Astrocyte (in vitro differentiated cells and primary cell): ENCODE measurements at regions not wholly inside any gene's neighbourhood (a gene's known extent, or its start where the extent isn't known, plus 50 kb on each side); places are given as distances from the start of the nearest gene placed in this dataset.

Source experiments
- DNase-seq: peaks from one replicate; pipeline ENCODE4 v3.0.0-alpha.2; 2010; ENCODE audit warnings: low read depth
- FAIRE-seq: peaks from 2 replicates; lab custom pipeline; 2011; peaks lifted over from hg19 to GRCh38; lab: Jason Lieb, UNC
- H2AFZ ChIP-seq: 2 replicates; pipeline ENCODE4 v1.6.0; 2012; ENCODE audit warnings: low read depth, low read length, inconsistent platforms
- H3K27ac ChIP-seq: 2 replicates; pipeline ENCODE4 v1.5.1; 2011; ENCODE audit warnings: low read depth, low read length, inconsistent platforms
- H3K27me3 ChIP-seq: 2 replicates; pipeline ENCODE4 v1.6.0; 2011; ENCODE audit warnings: low read length, inconsistent platforms; ENCODE audit not compliant: insufficient read depth
- H3K36me3 ChIP-seq: 2 replicates; pipeline ENCODE4 v1.5.1; 2011; ENCODE audit warnings: low read length, inconsistent platforms; ENCODE audit not compliant: insufficient read depth
- H3K4me1 ChIP-seq: 2 replicates; pipeline ENCODE4 v1.5.1; 2011; ENCODE audit warnings: low read length, inconsistent platforms; ENCODE audit not compliant: insufficient read depth
- H3K4me2 ChIP-seq: 2 replicates; pipeline ENCODE4 v1.6.0; 2012; ENCODE audit warnings: low read length, inconsistent platforms
- H3K4me3 ChIP-seq: 2 replicates; pipeline ENCODE4 v1.5.1; 2011; ENCODE audit warnings: low read depth, mild to moderate bottlenecking, low read length, inconsistent platforms; ENCODE audit not compliant: insufficient read depth
- H3K79me2 ChIP-seq: 2 replicates; pipeline ENCODE4 v1.6.0; 2012; ENCODE audit warnings: mild to moderate bottlenecking, low read length, inconsistent platforms; ENCODE audit not compliant: insufficient read depth
- H3K9ac ChIP-seq: 2 replicates; pipeline ENCODE4 v1.6.0; 2012; ENCODE audit warnings: mild to moderate bottlenecking, low read length, inconsistent platforms
- H3K9me3 ChIP-seq: 2 replicates; pipeline ENCODE4 v1.5.1; 2012; ENCODE audit warnings: low read depth, mild to moderate bottlenecking, low read length, inconsistent platforms; ENCODE audit not compliant: insufficient read depth
- H4K20me1 ChIP-seq: 2 replicates; pipeline ENCODE4 v1.6.0; 2012; ENCODE audit warnings: low read length, inconsistent platforms; ENCODE audit not compliant: insufficient read depth
- H3K27ac Mint-ChIP-seq: one replicate; pipeline ENCODE4 v1.8.0; 2021; ENCODE audit warnings: mild to moderate bottlenecking, mixed read lengths; ENCODE audit not compliant: unreplicated experiment
- H3K27me3 Mint-ChIP-seq: one replicate; pipeline ENCODE4 v1.8.0; 2021; ENCODE audit warnings: low read depth, mixed read lengths; ENCODE audit not compliant: unreplicated experiment
- H3K36me3 Mint-ChIP-seq: one replicate; pipeline ENCODE4 v1.8.0; 2021; ENCODE audit warnings: low read depth, mixed read lengths; ENCODE audit not compliant: unreplicated experiment
- H3K4me1 Mint-ChIP-seq: one replicate; pipeline ENCODE4 v1.8.0; 2021; ENCODE audit warnings: low read depth, mixed read lengths; ENCODE audit not compliant: unreplicated experiment
- H3K4me3 Mint-ChIP-seq: one replicate; pipeline ENCODE4 v1.8.0; 2021; ENCODE audit warnings: mild to moderate bottlenecking, moderate library complexity, mixed read lengths; ENCODE audit not compliant: unreplicated experiment
- H3K9me3 Mint-ChIP-seq: one replicate; pipeline ENCODE4 v1.8.0; 2021; ENCODE audit warnings: mild to moderate bottlenecking, mixed read lengths; ENCODE audit not compliant: unreplicated experiment
- EZH2 ChIP-seq: IDR thresholded peaks from 2 replicates; pipeline ENCODE4 v1.6.1; 2012; ENCODE audit warnings: mild to moderate bottlenecking, low read length, inconsistent platforms; ENCODE audit not compliant: insufficient read depth
- TF ChIP-seq, protein P1 (sequence below): IDR thresholded peaks from 2 replicates; pipeline ENCODE4 v1.5.1; 2011; ENCODE audit warnings: low read depth, mild to moderate bottlenecking, inconsistent platforms, low read length, moderate library complexity; ENCODE audit not compliant: insufficient read depth

DNA sequence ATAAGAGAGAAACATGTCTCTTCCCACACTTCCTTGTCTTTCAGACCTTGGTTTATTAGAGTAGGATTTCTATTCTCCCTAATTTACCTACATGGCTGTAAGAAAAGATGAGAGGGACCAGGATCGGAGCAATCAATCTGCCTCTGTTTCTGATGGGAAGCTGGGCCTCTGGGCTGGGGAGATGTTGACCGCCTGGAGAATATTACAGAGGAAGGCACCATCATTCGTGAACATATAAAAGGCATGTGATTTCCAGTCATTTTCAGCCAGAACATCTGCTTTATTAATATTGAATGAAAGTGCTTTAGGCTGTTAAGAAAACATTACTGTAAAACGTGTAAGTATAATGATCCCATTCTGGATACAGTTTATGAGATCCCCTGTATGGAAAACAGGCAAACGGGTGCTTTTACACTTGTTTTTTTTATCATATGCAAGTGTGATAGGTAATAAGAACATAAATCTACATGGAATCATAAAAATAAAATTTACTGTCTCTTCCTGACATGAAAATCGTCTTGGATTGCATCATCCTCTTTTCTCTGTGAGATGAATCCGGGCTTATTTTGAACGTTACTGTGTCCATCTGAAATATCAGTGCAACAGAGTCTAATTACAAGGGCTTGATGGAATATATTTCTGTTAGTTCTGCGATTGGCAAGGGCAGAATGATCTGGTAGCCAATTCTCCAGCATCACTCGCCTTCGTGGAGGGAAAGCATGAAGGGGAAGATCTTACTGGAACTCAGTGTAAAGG, 94.5 kb upstream of the BAIAP2L1 start:
- no peaks in the 10 kb centered on the region for H4K20me1 ChIP-seq
- FAIRE-seq: no peak
- H3K9me3 ChIP-seq: peaks cover 8% of the 10 kb centered on the region
- H3K4me3 ChIP-seq: no peak overlapping the region
- no peak for TF ChIP-seq EZH2
- TF ChIP-seq, protein P1, sequence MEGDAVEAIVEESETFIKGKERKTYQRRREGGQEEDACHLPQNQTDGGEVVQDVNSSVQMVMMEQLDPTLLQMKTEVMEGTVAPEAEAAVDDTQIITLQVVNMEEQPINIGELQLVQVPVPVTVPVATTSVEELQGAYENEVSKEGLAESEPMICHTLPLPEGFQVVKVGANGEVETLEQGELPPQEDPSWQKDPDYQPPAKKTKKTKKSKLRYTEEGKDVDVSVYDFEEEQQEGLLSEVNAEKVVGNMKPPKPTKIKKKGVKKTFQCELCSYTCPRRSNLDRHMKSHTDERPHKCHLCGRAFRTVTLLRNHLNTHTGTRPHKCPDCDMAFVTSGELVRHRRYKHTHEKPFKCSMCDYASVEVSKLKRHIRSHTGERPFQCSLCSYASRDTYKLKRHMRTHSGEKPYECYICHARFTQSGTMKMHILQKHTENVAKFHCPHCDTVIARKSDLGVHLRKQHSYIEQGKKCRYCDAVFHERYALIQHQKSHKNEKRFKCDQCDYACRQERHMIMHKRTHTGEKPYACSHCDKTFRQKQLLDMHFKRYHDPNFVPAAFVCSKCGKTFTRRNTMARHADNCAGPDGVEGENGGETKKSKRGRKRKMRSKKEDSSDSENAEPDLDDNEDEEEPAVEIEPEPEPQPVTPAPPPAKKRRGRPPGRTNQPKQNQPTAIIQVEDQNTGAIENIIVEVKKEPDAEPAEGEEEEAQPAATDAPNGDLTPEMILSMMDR: no peak
- DNase-seq: no peak
- no peaks in the 10 kb centered on the region for H3K4me1 Mint-ChIP-seq
- no peak overlapping the region for H3K4me2 ChIP-seq
- H3K36me3 Mint-ChIP-seq: no peaks in the 10 kb centered on the region
- no peak overlapping the region for H3K27ac ChIP-seq
- H3K9me3 Mint-ChIP-seq: peaks cover 8% of the 10 kb centered on the region
- no peaks in the 10 kb centered on the region for H3K27me3 ChIP-seq
- no peak overlapping the region for H2AFZ ChIP-seq
- H3K79me2 ChIP-seq: no peaks in the 10 kb centered on the region
- H3K9ac ChIP-seq: no peak overlapping the region
- no peak overlapping the region for H3K27ac Mint-ChIP-seq
- H3K4me3 Mint-ChIP-seq: no peak overlapping the region
- H3K27me3 Mint-ChIP-seq: peaks cover 11% of the 10 kb centered on the region
- no peaks in the 10 kb centered on the region for H3K36me3 ChIP-seq
- H3K4me1 ChIP-seq: no peaks in the 10 kb centered on the region

DNA sequence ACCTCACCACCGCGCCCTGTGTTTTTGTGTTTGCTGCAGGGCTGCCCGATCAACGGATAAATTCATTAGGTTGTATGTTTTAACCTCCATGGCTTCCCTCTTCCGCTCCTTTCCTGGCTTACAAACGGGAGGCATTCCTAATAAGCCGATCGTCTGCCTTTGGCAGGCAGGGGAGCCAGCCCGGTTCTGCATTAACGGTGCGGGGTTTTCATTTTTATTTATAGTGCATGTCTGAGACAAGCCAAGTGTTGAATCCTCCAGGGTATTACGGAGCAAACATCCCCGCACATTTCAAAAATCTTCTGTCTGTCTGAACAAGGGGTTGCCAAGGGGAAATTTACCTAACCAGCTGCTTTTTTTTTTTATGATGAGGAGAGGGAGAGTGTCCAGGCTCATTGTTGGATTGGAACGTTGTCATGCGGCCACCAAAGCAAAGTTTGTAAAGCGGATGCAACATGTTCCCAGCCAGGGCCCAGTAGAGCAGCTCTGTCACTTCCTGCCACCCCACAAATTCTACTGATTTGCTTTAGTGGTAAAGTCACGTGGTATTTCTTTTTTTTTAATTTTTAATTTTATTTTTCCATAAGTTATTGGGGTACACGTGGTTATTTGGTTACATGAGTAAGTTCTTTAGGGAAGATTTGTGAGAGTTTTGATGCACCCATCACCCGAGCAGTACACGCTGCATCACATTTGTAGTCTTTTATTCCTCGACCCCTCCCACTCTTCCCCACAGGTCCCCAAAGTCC, 92.3 kb upstream of the BAIAP2L1 start:
- Histone ChIP-seq H3K4me2 (no peak overlapping the region), H3K9me3 (peaks cover 8% of the 10 kb centered on the region), H3K4me1 (no peaks in the 10 kb centered on the region), H3K36me3 (no peaks in the 10 kb centered on the region), H3K9ac (no peak overlapping the region), H3K27me3 (no peaks in the 10 kb centered on the region), H2AFZ (no peak overlapping the region), H4K20me1 (no peaks in the 10 kb centered on the region), H3K79me2 (no peaks in the 10 kb centered on the region), H3K4me3 (no peak overlapping the region), H3K27ac (no peak overlapping the region)
- FAIRE-seq (no peak), DNase-seq (no peak)
- Mint-ChIP-seq H3K9me3 (peaks cover 6% of the 10 kb centered on the region), H3K4me3 (no peak overlapping the region), H3K27me3 (peaks cover 14% of the 10 kb centered on the region), H3K27ac (no peak overlapping the region), H3K4me1 (no peaks in the 10 kb centered on the region), H3K36me3 (no peaks in the 10 kb centered on the region)
- no peak for TF ChIP-seq EZH2

DNA sequence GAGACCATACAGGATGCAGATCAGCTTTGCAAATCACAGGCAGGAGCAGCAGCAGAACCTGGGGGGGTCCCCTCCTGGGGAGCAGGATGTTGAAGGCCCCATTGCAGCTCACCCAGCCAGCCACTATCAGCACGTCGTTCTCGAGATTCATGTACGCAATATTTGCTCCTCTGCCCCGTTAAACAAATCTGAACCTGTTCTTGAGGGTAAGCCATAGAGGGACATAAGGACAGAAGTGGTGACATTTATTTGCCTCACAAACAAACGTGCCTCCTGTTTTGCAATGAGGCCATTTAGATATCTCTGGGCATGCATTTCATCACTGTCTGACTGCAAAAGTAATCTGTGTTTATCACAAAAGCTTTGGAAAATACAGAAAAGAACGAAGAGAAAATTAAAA, 87.3 kb upstream of the BAIAP2L1 start:
- Histone ChIP-seq H3K36me3 (no peaks in the 10 kb centered on the region), H3K9me3 (no peaks in the 10 kb centered on the region), H3K4me2 (no peak overlapping the region), H3K9ac (no peak overlapping the region), H3K4me1 (no peaks in the 10 kb centered on the region), H2AFZ (no peak overlapping the region), H3K27ac (no peak overlapping the region), H3K79me2 (no peaks in the 10 kb centered on the region), H3K27me3 (no peaks in the 10 kb centered on the region), H4K20me1 (no peaks in the 10 kb centered on the region), H3K4me3 (no peak overlapping the region)
- no peaks in the 10 kb centered on the region for H3K36me3 Mint-ChIP-seq
- FAIRE-seq: no peak
- no peaks in the 10 kb centered on the region for H3K4me1 Mint-ChIP-seq
- no peaks in the 10 kb centered on the region for H3K9me3 Mint-ChIP-seq
- TF ChIP-seq EZH2: no peak
- TF ChIP-seq, protein P1: no peak
- DNase-seq: no peak
- H3K27ac Mint-ChIP-seq: no peak overlapping the region
- H3K4me3 Mint-ChIP-seq: no peak overlapping the region
- peaks cover 17% of the 10 kb centered on the region for H3K27me3 Mint-ChIP-seq
